Calu3 (cell line): ENCODE measurements at regions not wholly inside any gene's neighbourhood (a gene's known extent, or its start where the extent isn't known, plus 50 kb on each side); places are given as distances from the start of the nearest gene placed in this dataset.

Source experiments
- BruUV-seq: library from RNA; stranded (reverse); fragments of 400-500 nt; replicated peaks from 2 replicates; lab custom pipeline; 2021; lab: Mats Ljungman, UMichigan
- CTCF ChIA-PET: fragments of 300-600 bp; sonication (Branson Sonifier 250); formaldehyde crosslinking; loops from one replicate; lab custom pipeline; 2022; ENCODE audit warnings: antibody characterized with exemption; lab: Charles Lee
- DNase-seq: peaks from one replicate; pipeline ENCODE4 v3.0.0; 2022
- H3K27ac Mint-ChIP-seq: one replicate; pipeline ENCODE4 v1.8.0; 2022; ENCODE audit warnings: mixed read lengths; ENCODE audit not compliant: unreplicated experiment
- H3K27me3 Mint-ChIP-seq: one replicate; pipeline ENCODE4 v1.8.0; 2022; ENCODE audit warnings: mixed read lengths; ENCODE audit not compliant: unreplicated experiment
- H3K36me3 Mint-ChIP-seq: one replicate; pipeline ENCODE4 v1.8.0; 2022; ENCODE audit warnings: mild to moderate bottlenecking, moderate library complexity, mixed read lengths; ENCODE audit not compliant: insufficient read depth, unreplicated experiment
- H3K4me1 Mint-ChIP-seq: one replicate; pipeline ENCODE4 v1.8.0; 2022; ENCODE audit warnings: mild to moderate bottlenecking, low read depth, mixed read lengths; ENCODE audit not compliant: unreplicated experiment
- H3K4me3 Mint-ChIP-seq: one replicate; pipeline ENCODE4 v1.8.0; 2022; ENCODE audit warnings: mild to moderate bottlenecking, low read depth, moderate library complexity, mixed read lengths; ENCODE audit not compliant: unreplicated experiment
- H3K9me3 Mint-ChIP-seq: one replicate; pipeline ENCODE4 v1.8.0; 2022; ENCODE audit warnings: low read depth, mixed read lengths; ENCODE audit not compliant: unreplicated experiment
- CTCF ChIP-seq: fragments of 200-600 bp; IDR thresholded peaks from one replicate; pipeline ENCODE4 v1.8.0; 2022; ENCODE audit warnings: antibody characterized with exemption; ENCODE audit not compliant: unreplicated experiment
- intact Hi-C: fragments of 100-400 bp; cut with micrococcal nuclease; formaldehyde crosslinking; loops from one replicate; pipeline ENCODE4 v1.10.0; 2022; ENCODE audit not compliant: unreplicated experiment

- no peak for DNase-seq
- Mint-ChIP-seq H3K36me3 (no peaks in the 10 kb centered on the region), H3K4me3 (no peak overlapping the region), H3K27me3 (no peaks in the 10 kb centered on the region), H3K27ac (no peak overlapping the region), H3K4me1 (no peaks in the 10 kb centered on the region), H3K9me3 (peaks cover 2% of the 10 kb centered on the region)
- BruUV-seq, result no TSS peak
- CTCF ChIA-PET, result no interaction called here
- TF ChIP-seq CTCF, result no peak
- intact Hi-C loops, result no loop called here
These were observed 482.0 kb downstream of the SETD4 start for GRCh38 chr21:35578347-35578782.

DNA sequence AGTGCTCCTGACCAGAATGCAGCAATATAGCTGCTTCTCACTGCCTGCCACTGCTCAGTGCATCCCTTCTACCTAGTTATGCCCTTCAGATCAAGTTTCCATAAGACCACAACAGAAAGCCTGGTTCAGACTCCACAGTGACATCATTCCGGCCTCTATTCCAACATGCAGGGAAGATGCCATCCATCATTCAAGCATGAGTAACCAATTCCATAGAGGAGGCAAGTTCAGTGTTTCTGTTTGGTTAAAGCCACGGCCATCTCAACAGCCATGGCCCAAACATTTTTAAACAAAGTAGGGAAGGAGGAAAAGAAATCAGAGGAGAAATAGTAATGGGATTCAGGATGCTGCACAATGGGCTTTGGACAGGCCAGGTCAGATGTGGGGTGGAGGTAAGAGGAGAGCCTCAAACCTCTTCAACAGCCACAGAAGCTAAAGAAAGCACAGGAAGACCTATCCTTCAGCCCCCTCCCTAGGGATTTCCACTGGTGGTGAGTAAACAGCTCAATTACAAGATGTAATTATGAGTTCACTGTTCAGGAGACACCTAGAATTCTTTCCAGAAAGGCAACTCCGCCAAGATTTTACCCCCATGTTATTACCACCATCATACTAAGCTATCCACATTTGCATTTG lies 484.9 kb downstream of the SETD4 start:
- no peak for DNase-seq
- H3K27me3 Mint-ChIP-seq, result no peaks in the 10 kb centered on the region
- BruUV-seq, result no TSS peak
- no peak overlapping the region for H3K27ac Mint-ChIP-seq
- intact Hi-C loops, result no loop called here
- no peak for TF ChIP-seq CTCF
- no peaks in the 10 kb centered on the region for H3K36me3 Mint-ChIP-seq
- H3K4me3 Mint-ChIP-seq, result no peak overlapping the region
- no peaks in the 10 kb centered on the region for H3K4me1 Mint-ChIP-seq
- CTCF ChIA-PET, result no interaction called here
- H3K9me3 Mint-ChIP-seq, result peaks cover 2% of the 10 kb centered on the region

- H3K9me3 Mint-ChIP-seq, result peaks cover 2% of the 10 kb centered on the region
- H3K27ac Mint-ChIP-seq, result no peak overlapping the region
- CTCF ChIA-PET, result no interaction called here
These were observed 486.6 kb downstream of the SETD4 start for GRCh38 chr21:35573472-35574374.

DNA sequence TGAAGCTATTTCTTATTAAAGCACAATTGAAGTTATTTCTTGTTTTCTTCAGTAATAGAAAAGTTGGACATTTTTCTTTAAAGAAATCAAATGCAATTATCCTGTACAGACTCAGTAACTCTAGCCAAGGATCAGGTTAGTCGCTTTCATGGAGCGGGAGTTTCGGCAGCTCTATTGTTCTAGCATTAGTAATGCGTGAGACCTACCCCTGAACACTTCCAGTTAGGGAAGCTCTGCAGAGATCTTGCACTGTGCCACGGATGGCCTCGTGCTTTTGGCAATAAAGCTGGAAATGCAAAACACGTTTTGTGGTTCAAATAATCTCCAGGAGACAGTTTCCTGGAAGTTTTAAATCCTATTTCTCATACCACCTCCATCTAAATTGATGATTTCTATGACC lies 488.4 kb downstream of the SETD4 start:
- Mint-ChIP-seq H3K9me3 (no peaks in the 10 kb centered on the region), H3K27me3 (no peaks in the 10 kb centered on the region), H3K4me3 (no peak overlapping the region), H3K36me3 (no peaks in the 10 kb centered on the region), H3K4me1 (no peaks in the 10 kb centered on the region), H3K27ac (no peak overlapping the region)
- intact Hi-C loops, result no loop called here
- no peak for DNase-seq
- BruUV-seq, result no TSS peak
- CTCF ChIA-PET, result no interaction called here
- no peak for TF ChIP-seq CTCF

More at GRCh38 chr21:35573472-35574374, 486.6 kb downstream of the SETD4 start:
- intact Hi-C loops, result no loop called here
- H3K36me3 Mint-ChIP-seq, result no peaks in the 10 kb centered on the region
- DNase-seq, result no peak
- no peak for TF ChIP-seq CTCF
- no peaks in the 10 kb centered on the region for H3K27me3 Mint-ChIP-seq
- H3K4me1 Mint-ChIP-seq, result no peaks in the 10 kb centered on the region
- BruUV-seq, result no TSS peak
- no peak overlapping the region for H3K4me3 Mint-ChIP-seq
